Liver (tissue), 8 donors: ENCODE measurements at regions not wholly inside any gene's neighbourhood (a gene's known extent, or its start where the extent isn't known, plus 50 kb on each side); places are given as distances from the start of the nearest gene placed in this dataset.
"Not testable (repeated sequence)": the region's sequence is repeated elsewhere in the genome, so short reads cannot be mapped to it uniquely, and the experiment has no call there.

Experiments
- DNase-seq: peaks from one replicate; pipeline ENCODE4 v3.0.0-alpha.2; 2017; ENCODE audit warnings: low spot score
- H3K27ac ChIP-seq, 2 donors: one replicate each; pipeline ENCODE4 v1.7.0; 2013; ENCODE audit warnings: inconsistent platforms in 2 of 2, low read length in 2 of 2, control low read depth in 1 of 2, low read depth in 1 of 2, mild to moderate bottlenecking in 1 of 2
- H3K27me3 ChIP-seq, 4 donors: one replicate each; pipeline versions ENCODE4 v1.6.1 to v1.7.0; 2013; ENCODE audit warnings: low read length in 3 of 4, inconsistent platforms in 1 of 4, mild to moderate bottlenecking in 1 of 4, moderate library complexity in 1 of 4; ENCODE audit not compliant: control insufficient read depth in 4 of 4, insufficient read depth in 4 of 4
- H3K36me3 ChIP-seq, 4 donors: one replicate each; pipeline versions ENCODE4 v1.6.1 to v1.7.0; 2013; ENCODE audit warnings: low read length in 3 of 4, mild to moderate bottlenecking in 3 of 4, low read depth in 1 of 4, moderate library complexity in 1 of 4; ENCODE audit not compliant: control insufficient read depth in 4 of 4, insufficient read depth in 3 of 4
- H3K4me1 ChIP-seq, 4 donors: one replicate each; pipeline versions ENCODE4 v1.6.1 to v1.7.0; 2013; ENCODE audit warnings: low read length in 3 of 4, mild to moderate bottlenecking in 3 of 4, moderate library complexity in 1 of 4; ENCODE audit not compliant: control insufficient read depth in 4 of 4, insufficient read depth in 4 of 4
- H3K4me3 ChIP-seq, 3 donors: one replicate each; pipeline versions ENCODE4 v1.6.1 to v1.7.0; 2013; ENCODE audit warnings: low read length in 3 of 3, control low read depth in 1 of 3, low read depth in 1 of 3, mild to moderate bottlenecking in 1 of 3
- H3K9ac ChIP-seq, 2 donors: one replicate each; pipeline ENCODE4 v1.7.0; 2013; ENCODE audit warnings: low read length in 2 of 2, mild to moderate bottlenecking in 2 of 2, moderate library complexity in 2 of 2, control low read depth in 1 of 2, low read depth in 1 of 2
- H3K9me3 ChIP-seq, 4 donors: one replicate each; pipeline versions ENCODE4 v1.6.1 to v1.7.0; 2013; ENCODE audit warnings: low read length in 3 of 4; ENCODE audit not compliant: control insufficient read depth in 4 of 4
- EGR1 ChIP-seq, 2 donors: IDR thresholded peaks; 2 replicates each; pipeline ENCODE4 v1.6.1; 2016 to 2018; ENCODE audit warnings: antibody characterized with exemption in 2 of 2, low read depth in 2 of 2
- FOXA1 ChIP-seq: IDR thresholded peaks from 2 replicates; pipeline ENCODE4 v1.6.1; 2016; ENCODE audit warnings: antibody characterized with exemption
- FOXA2 ChIP-seq: IDR thresholded peaks from 2 replicates; pipeline ENCODE4 v1.6.1; 2016; ENCODE audit warnings: antibody characterized with exemption
- GABPA ChIP-seq, 2 donors: IDR thresholded peaks in 1 of 2; conservative IDR thresholded peaks in 1 of 2; 2 replicates each; pipeline ENCODE4 v1.6.1; 2016; ENCODE audit warnings: antibody characterized with exemption in 2 of 2, mild to moderate bottlenecking in 1 of 2, moderate library complexity in 1 of 2
- HNF4G ChIP-seq: IDR thresholded peaks from 2 replicates; pipeline ENCODE4 v1.6.1; 2016; ENCODE audit warnings: antibody characterized with exemption
- JUND ChIP-seq, 2 donors: IDR thresholded peaks; 2 replicates each; pipeline ENCODE4 v1.6.1; 2016; ENCODE audit warnings: antibody characterized with exemption in 2 of 2
- NR2F2 ChIP-seq: IDR thresholded peaks from 2 replicates; pipeline ENCODE4 v1.6.1; 2016; ENCODE audit warnings: antibody characterized with exemption
- RAD21 ChIP-seq, 2 donors: IDR thresholded peaks; 2 replicates each; pipeline ENCODE4 v1.6.1; 2016; ENCODE audit warnings: antibody characterized with exemption in 2 of 2, mild to moderate bottlenecking in 2 of 2
- REST ChIP-seq: IDR thresholded peaks from 2 replicates; pipeline ENCODE4 v1.6.1; 2016; ENCODE audit warnings: antibody characterized with exemption, mild to moderate bottlenecking
- RXRA ChIP-seq, 2 donors: IDR thresholded peaks; 2 replicates each; pipeline ENCODE4 v1.6.1; 2017 to 2018; ENCODE audit warnings: antibody characterized with exemption in 2 of 2, mild to moderate bottlenecking in 1 of 2
- SP1 ChIP-seq: IDR thresholded peaks from 2 replicates; pipeline ENCODE4 v1.6.1; 2018; ENCODE audit warnings: antibody characterized with exemption, mild to moderate bottlenecking
- TAF1 ChIP-seq: conservative IDR thresholded peaks from 2 replicates; pipeline ENCODE4 v1.6.1; 2016; ENCODE audit warnings: antibody characterized with exemption, mild to moderate bottlenecking
- YY1 ChIP-seq: IDR thresholded peaks from 2 replicates; pipeline ENCODE4 v1.6.1; 2016; ENCODE audit warnings: antibody characterized with exemption, mild to moderate bottlenecking
- WGBS: extraction: QIAGEN DNeasy Blood & Tissue Kit; methylation state at CpG from one replicate; pipeline ENCODE4 v1.1.7; 2013; 5-methylcytosine and 5-hydroxymethylcytosine counted together
- TF ChIP-seq, protein P1 (sequence below): IDR thresholded peaks from 2 replicates; pipeline ENCODE4 v1.6.1; 2016; ENCODE audit warnings: antibody characterized with exemption
- TF ChIP-seq, protein P2 (sequence below): IDR thresholded peaks from 2 replicates; pipeline ENCODE4 v1.6.1; 2016; ENCODE audit warnings: antibody characterized with exemption
- TF ChIP-seq, protein P3 (sequence below): fragments of 150-350 bp; IDR thresholded peaks from 2 replicates; pipeline ENCODE4 v1.5.1; 2017; ENCODE audit warnings: improper control_type of control experiment, low read depth, low read length; ENCODE audit not compliant: missing input control
- donor health status: healthy.
- donor health status: healthy.
- donor health status: healthy.
- donor health status: healthy.
- donor health status: healthy.

DNA sequence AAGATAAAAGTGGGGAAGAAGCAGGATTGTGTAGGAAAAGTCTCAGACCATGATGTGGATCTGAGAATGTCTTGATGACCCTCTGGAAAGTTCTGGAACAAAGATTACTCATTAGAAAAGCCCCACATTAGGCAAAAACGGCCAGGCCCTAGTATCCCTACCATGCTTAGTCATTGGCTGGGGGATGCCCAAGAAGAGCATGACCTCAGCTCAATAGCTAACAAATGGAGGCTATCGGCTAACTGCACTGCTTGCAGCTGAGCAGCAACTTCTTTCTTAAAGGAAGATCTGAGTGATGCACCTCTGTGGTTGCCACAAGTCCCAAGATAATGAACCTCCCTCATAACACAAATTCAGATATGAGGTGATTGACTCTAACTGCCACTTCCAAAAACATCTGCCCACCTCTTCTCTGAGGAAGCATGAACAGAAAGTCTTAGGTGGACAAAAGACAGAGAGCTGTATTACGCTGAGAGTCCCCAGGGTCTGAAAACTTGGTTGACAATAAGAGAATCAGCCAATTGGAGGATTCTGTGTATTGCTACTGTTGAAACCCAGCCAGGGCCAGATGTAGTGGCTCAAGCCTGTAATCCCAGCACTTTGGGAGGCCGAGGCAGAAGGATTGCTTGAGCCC, 64.6 kb upstream of the AK4 start:
- Histone ChIP-seq H3K27ac (no peak overlapping the region), H3K9me3 (no peaks in the 10 kb centered on the region), H3K27me3 (no peaks in the 10 kb centered on the region), H3K4me1 (no peaks in the 10 kb centered on the region), H3K36me3 (no peaks in the 10 kb centered on the region), H3K4me3 (no peak overlapping the region), H3K9ac (no peak overlapping the region)
- WGBS: 86% methylated on average over 4 of the region's 4 CpGs
- TF ChIP-seq, protein P1, sequence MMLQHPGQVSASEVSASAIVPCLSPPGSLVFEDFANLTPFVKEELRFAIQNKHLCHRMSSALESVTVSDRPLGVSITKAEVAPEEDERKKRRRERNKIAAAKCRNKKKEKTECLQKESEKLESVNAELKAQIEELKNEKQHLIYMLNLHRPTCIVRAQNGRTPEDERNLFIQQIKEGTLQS: no peak
- no peak for TF ChIP-seq FOXA1
- TF ChIP-seq SP1: no peak
- TF ChIP-seq JUND (IDR thresholded peaks at IDR 0.05): no peak
- no peak for TF ChIP-seq HNF4G
- no peak for TF ChIP-seq RXRA (IDR thresholded peaks at IDR 0.05)
- TF ChIP-seq, protein P2, sequence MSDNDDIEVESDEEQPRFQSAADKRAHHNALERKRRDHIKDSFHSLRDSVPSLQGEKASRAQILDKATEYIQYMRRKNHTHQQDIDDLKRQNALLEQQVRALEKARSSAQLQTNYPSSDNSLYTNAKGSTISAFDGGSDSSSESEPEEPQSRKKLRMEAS: no peak
- no peak for TF ChIP-seq TAF1
- TF ChIP-seq FOXA2: no peak
- TF ChIP-seq EGR1 (IDR thresholded peaks at IDR 0.05; ENCODE audit: low read depth in 2 of 2): no peak
- TF ChIP-seq NR2F2: no peak
- TF ChIP-seq RAD21 (IDR thresholded peaks at IDR 0.05): no peak
- no peak for TF ChIP-seq GABPA (IDR thresholded peaks at IDR 0.05 in 1 of 2, conservative IDR thresholded peaks at IDR 0.05 in 1 of 2)
- TF ChIP-seq, protein P3, sequence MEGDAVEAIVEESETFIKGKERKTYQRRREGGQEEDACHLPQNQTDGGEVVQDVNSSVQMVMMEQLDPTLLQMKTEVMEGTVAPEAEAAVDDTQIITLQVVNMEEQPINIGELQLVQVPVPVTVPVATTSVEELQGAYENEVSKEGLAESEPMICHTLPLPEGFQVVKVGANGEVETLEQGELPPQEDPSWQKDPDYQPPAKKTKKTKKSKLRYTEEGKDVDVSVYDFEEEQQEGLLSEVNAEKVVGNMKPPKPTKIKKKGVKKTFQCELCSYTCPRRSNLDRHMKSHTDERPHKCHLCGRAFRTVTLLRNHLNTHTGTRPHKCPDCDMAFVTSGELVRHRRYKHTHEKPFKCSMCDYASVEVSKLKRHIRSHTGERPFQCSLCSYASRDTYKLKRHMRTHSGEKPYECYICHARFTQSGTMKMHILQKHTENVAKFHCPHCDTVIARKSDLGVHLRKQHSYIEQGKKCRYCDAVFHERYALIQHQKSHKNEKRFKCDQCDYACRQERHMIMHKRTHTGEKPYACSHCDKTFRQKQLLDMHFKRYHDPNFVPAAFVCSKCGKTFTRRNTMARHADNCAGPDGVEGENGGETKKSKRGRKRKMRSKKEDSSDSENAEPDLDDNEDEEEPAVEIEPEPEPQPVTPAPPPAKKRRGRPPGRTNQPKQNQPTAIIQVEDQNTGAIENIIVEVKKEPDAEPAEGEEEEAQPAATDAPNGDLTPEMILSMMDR: no peak
- TF ChIP-seq REST: no peak
- TF ChIP-seq YY1: no peak
- no peak for DNase-seq

GRCh38 chr1:65084066-65084465, 63.9 kb upstream of the AK4 start:
- 90% methylated on average over 2 of the region's 2 CpGs for WGBS
- no peaks in the 10 kb centered on the region for H3K27me3 ChIP-seq
- DNase-seq: no peak
- no peak overlapping the region for H3K9ac ChIP-seq
- H3K4me3 ChIP-seq: no peak overlapping the region
- TF ChIP-seq NR2F2: no peak
- TF ChIP-seq FOXA2: no peak
- no peak for TF ChIP-seq REST
- no peak for TF ChIP-seq GABPA (IDR thresholded peaks at IDR 0.05 in 1 of 2, conservative IDR thresholded peaks at IDR 0.05 in 1 of 2)
- TF ChIP-seq, protein P2: no peak
- TF ChIP-seq RAD21 (IDR thresholded peaks at IDR 0.05): no peak
- no peak for TF ChIP-seq RXRA (IDR thresholded peaks at IDR 0.05)
- TF ChIP-seq, protein P1: no peak
- TF ChIP-seq TAF1: no peak
- H3K4me1 ChIP-seq: no peaks in the 10 kb centered on the region
- H3K36me3 ChIP-seq: no peaks in the 10 kb centered on the region
- H3K9me3 ChIP-seq: no peaks in the 10 kb centered on the region
- no peak overlapping the region for H3K27ac ChIP-seq

DNA sequence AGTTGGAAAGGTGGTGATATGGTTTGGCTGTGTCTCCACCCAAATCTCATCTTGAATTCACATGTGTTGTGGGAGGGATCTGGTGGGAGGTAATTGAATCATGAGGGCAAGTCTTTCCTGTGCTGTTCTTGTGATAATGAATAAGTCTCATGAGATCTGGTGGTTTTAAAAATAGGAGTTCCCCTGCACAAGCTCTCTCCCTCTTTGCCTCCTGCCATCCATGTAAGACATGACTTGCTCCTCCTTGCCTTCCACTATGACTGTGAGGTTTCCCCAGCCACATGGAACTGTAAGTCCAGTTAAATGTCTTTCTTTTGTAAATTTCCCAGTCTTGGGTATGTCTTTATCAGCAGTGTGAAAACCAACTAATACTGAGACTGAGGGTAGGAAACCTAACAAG, 60.5 kb upstream of the AK4 start:
- DNase-seq, H3K9me3 ChIP-seq, H3K9ac ChIP-seq, H3K27ac ChIP-seq, H3K36me3 ChIP-seq, H3K4me3 ChIP-seq, H3K27me3 ChIP-seq, H3K4me1 ChIP-seq: not testable (repeated sequence)
